ENCODE measurements at regions not wholly inside any gene's neighbourhood (a gene's known extent, or its start where the extent isn't known, plus 50 kb on each side); places are given as distances from the start of the nearest gene placed in this dataset.
A peak's percentile ranks its signal among the peaks of the same experiment; 100 is the strongest.

GRCh38 chr11:8799273-8799672 is 111.7 kb upstream of the AKIP1 start:
- DNase-seq = no peak

- no peak for DNase-seq
Measured at GRCh38 chr11:8800520-8801110, 110.4 kb upstream of the AKIP1 start.

- no peak for DNase-seq
Measured at GRCh38 chr11:8801121-8801520, 109.9 kb upstream of the AKIP1 start.

GRCh38 chr11:8802251-8802650 is 108.7 kb upstream of the AKIP1 start:
- no peak for DNase-seq

- no peak for DNase-seq
Measured at GRCh38 chr11:8803973-8804372, 107.0 kb upstream of the AKIP1 start.

- DNase-seq = no peak
Measured at GRCh38 chr11:8805296-8805695, 105.7 kb upstream of the AKIP1 start.

- DNase-seq = no peak
Measured at GRCh38 chr11:8806974-8807373, 104.0 kb upstream of the AKIP1 start.

GRCh38 chr11:8807544-8808225 is 103.3 kb upstream of the AKIP1 start:
- DNase-seq = peak; percentile 30

GRCh38 chr11:8808226-8808585 is 102.8 kb upstream of the AKIP1 start:
- DNase-seq = no peak

GRCh38 chr11:8809241-8809938 is 101.6 kb upstream of the AKIP1 start:
- DNase-seq = no peak

- no peak for DNase-seq
Measured at GRCh38 chr11:8809939-8810539, 101.0 kb upstream of the AKIP1 start.

GRCh38 chr11:8810540-8811301 is 100.3 kb upstream of the AKIP1 start:
- peak; percentile 79 for DNase-seq

GRCh38 chr11:8811571-8811970 is 99.4 kb upstream of the AKIP1 start:
- DNase-seq = no peak

- no peak for DNase-seq
Measured at GRCh38 chr11:8812438-8812837, 98.6 kb upstream of the AKIP1 start.

GRCh38 chr11:8813658-8814057 is 97.3 kb upstream of the AKIP1 start:
- DNase-seq = peak; percentile 10

- DNase-seq = no peak
Measured at GRCh38 chr11:8814209-8814922, 96.6 kb upstream of the AKIP1 start.

- DNase-seq = no peak
Measured at GRCh38 chr11:8814923-8815240, 96.1 kb upstream of the AKIP1 start.

GRCh38 chr11:8818421-8818820 is 92.6 kb upstream of the AKIP1 start:
- DNase-seq = no peak

GRCh38 chr11:8820401-8820800 is 90.6 kb upstream of the AKIP1 start:
- no peak for DNase-seq

- DNase-seq = no peak
Measured at GRCh38 chr11:8822469-8822868, 88.5 kb upstream of the AKIP1 start.

- no peak for DNase-seq
Measured at GRCh38 chr11:8823174-8823742, 87.7 kb upstream of the AKIP1 start.

Data from occipital lobe (tissue), 1 donor.